Mesenchymal stem cell (in vitro differentiated cells and primary cell): ENCODE measurements at regions not wholly inside any gene's neighbourhood (a gene's known extent, or its start where the extent isn't known, plus 50 kb on each side); places are given as distances from the start of the nearest gene placed in this dataset.

Experiments used
- DNase-seq: peaks from one replicate; pipeline ENCODE4 v3.0.0-alpha.2; 2013
- H2AFZ ChIP-seq: one replicate; pipeline ENCODE4 v1.6.1; 2013; ENCODE audit warnings: low read depth, mild to moderate bottlenecking, control low read depth, inconsistent platforms, low read length, moderate library complexity
- H2AK5ac ChIP-seq: 2 replicates; pipeline ENCODE4 v1.6.1; 2013; ENCODE audit warnings: low read length, moderate library complexity, mild to moderate bottlenecking, inconsistent platforms; ENCODE audit not compliant: severe bottlenecking
- H2BK120ac ChIP-seq: one replicate; pipeline ENCODE4 v1.6.1; 2013; ENCODE audit warnings: low read depth, mild to moderate bottlenecking, inconsistent platforms, low read length, moderate library complexity
- H2BK12ac ChIP-seq, 2 experiments: one replicate each; pipeline ENCODE4 v1.6.1; 2013; ENCODE audit warnings: inconsistent platforms in 2 of 2, low read length in 2 of 2, mild to moderate bottlenecking in 2 of 2, moderate library complexity in 2 of 2, control low read depth in 1 of 2
- H2BK15ac ChIP-seq: one replicate; pipeline ENCODE4 v1.6.1; 2013; ENCODE audit warnings: mild to moderate bottlenecking, low read depth, inconsistent platforms; ENCODE audit not compliant: poor library complexity, severe bottlenecking
- H2BK5ac ChIP-seq: 2 replicates; pipeline ENCODE4 v1.6.1; 2013; ENCODE audit warnings: low read depth, mild to moderate bottlenecking, low read length, control low read depth, inconsistent platforms; ENCODE audit not compliant: poor library complexity, severe bottlenecking
- H3K14ac ChIP-seq, 2 experiments: one replicate each; pipeline ENCODE4 v1.6.1; 2013; ENCODE audit warnings: inconsistent platforms in 2 of 2, low read length in 2 of 2, control low read depth in 1 of 2, mild to moderate bottlenecking in 1 of 2, moderate library complexity in 1 of 2
- H3K18ac ChIP-seq, 2 experiments: one replicate each; pipeline ENCODE4 v1.6.1; 2013; ENCODE audit warnings: inconsistent platforms in 2 of 2, low read length in 2 of 2, control low read depth in 1 of 2, low read depth in 1 of 2, mild to moderate bottlenecking in 1 of 2
- H3K23ac ChIP-seq, 2 experiments: one replicate each; pipeline ENCODE4 v1.6.1; 2013; ENCODE audit warnings: inconsistent platforms in 2 of 2, low read length in 2 of 2, mild to moderate bottlenecking in 2 of 2, moderate library complexity in 2 of 2, control low read depth in 1 of 2
- H3K27ac ChIP-seq: 2 replicates; pipeline ENCODE4 v1.5.1; 2013; ENCODE audit warnings: mild to moderate bottlenecking, moderate library complexity, low read length, control low read depth, inconsistent platforms; ENCODE audit not compliant: poor library complexity, severe bottlenecking
- H3K27me3 ChIP-seq, 2 experiments: 2 replicates each; pipeline versions ENCODE4 v1.6.1 to v1.7.0; 2013; ENCODE audit warnings: low read length in 2 of 2, mild to moderate bottlenecking in 2 of 2, moderate library complexity in 2 of 2, control low read depth in 1 of 2, inconsistent platforms in 1 of 2; ENCODE audit not compliant: control insufficient read depth in 1 of 2, insufficient read depth in 1 of 2
- H3K36me3 ChIP-seq, 2 experiments: 2 replicates each; pipeline versions ENCODE4 v1.6.1 to v1.7.0; 2013; ENCODE audit warnings: low read length in 2 of 2, control low read depth in 1 of 2, inconsistent platforms in 1 of 2, low read depth in 1 of 2, mild to moderate bottlenecking in 1 of 2; ENCODE audit not compliant: insufficient read depth in 2 of 2, control insufficient read depth in 1 of 2
- H3K4ac ChIP-seq, 2 experiments: one replicate each; pipeline ENCODE4 v1.6.1; 2013; ENCODE audit warnings: inconsistent platforms in 2 of 2, low read length in 2 of 2, mild to moderate bottlenecking in 2 of 2, moderate library complexity in 2 of 2, control low read depth in 1 of 2, low read depth in 1 of 2
- H3K4me1 ChIP-seq: 2 replicates; pipeline ENCODE4 v1.6.1; 2013; ENCODE audit warnings: low read depth, low read length, control low read depth; ENCODE audit not compliant: control insufficient read depth, insufficient read depth
- H3K4me2 ChIP-seq: 2 replicates; pipeline ENCODE4 v1.6.1; 2013; ENCODE audit warnings: low read length, mild to moderate bottlenecking, inconsistent platforms; ENCODE audit not compliant: poor library complexity, severe bottlenecking
- H3K4me3 ChIP-seq, 2 experiments: 2 replicates each; pipeline versions ENCODE4 v1.5.1 to v1.7.0; 2013; ENCODE audit warnings: low read length in 2 of 2, mild to moderate bottlenecking in 2 of 2, control low read depth in 1 of 2, low read depth in 1 of 2; ENCODE audit not compliant: insufficient read depth in 1 of 2
- H3K79me1 ChIP-seq: replicated peaks from 2 replicates; pipeline ENCODE4 v1.6.1; 2013; ENCODE audit warnings: mild to moderate bottlenecking, control low read depth, low read length, inconsistent platforms; ENCODE audit not compliant: poor library complexity, severe bottlenecking
- H3K9ac ChIP-seq: 2 replicates; pipeline ENCODE4 v1.7.0; 2013; ENCODE audit warnings: mild to moderate bottlenecking, low read length, moderate library complexity
- H3K9me3 ChIP-seq: 2 replicates; pipeline ENCODE4 v1.7.0; 2013; ENCODE audit warnings: mild to moderate bottlenecking, low read length; ENCODE audit not compliant: control insufficient read depth
- H4K8ac ChIP-seq: one replicate; pipeline ENCODE4 v1.6.1; 2013; ENCODE audit warnings: inconsistent platforms, mild to moderate bottlenecking, low read length, moderate library complexity
- H4K91ac ChIP-seq: one replicate; pipeline ENCODE4 v1.6.1; 2013; ENCODE audit warnings: mild to moderate bottlenecking, low read length, inconsistent platforms
- WGBS: methylation state at CpG from one replicate; pipeline ENCODE4 v1.1.7; 2013; ENCODE audit warnings: mixed read lengths; 5-methylcytosine and 5-hydroxymethylcytosine counted together

DNA sequence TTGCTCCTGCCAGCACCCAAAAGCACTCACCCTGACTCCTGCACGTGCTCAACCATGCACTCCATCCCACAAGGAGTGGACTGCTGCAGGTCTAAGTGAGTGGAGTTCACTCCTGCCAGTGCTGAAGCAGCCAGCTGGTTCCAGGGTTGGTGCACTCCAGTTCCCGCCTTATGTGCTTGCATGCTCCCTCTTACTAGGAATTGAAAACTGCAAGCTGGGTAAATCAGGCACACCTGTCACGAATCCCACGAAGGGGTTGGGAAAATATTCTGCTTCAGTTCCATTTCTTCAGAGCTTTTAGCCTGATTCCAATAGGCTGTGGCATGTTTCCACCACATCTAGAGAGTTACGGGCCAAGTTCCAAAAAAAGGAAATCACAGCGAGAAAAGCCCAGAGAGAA lies 1365.5 kb upstream of the CHAC2 start:
- Histone ChIP-seq H2BK5ac (no peak overlapping the region), H4K8ac (no peak overlapping the region), H3K23ac (no peak overlapping the region), H3K4ac (no peak overlapping the region), H2AK5ac (no peak overlapping the region), H3K79me1 (no peaks in the 10 kb centered on the region), H3K4me3 (no peak overlapping the region), H2BK15ac (no peak overlapping the region), H3K27ac (no peak overlapping the region), H3K9me3 (no peaks in the 10 kb centered on the region), H3K4me2 (no peak overlapping the region), H4K91ac (no peak overlapping the region), H3K27me3 (no peaks in the 10 kb centered on the region), H3K18ac (no peak overlapping the region), H2BK12ac (no peak overlapping the region), H2BK120ac (no peak overlapping the region), H3K14ac (no peak overlapping the region), H2AFZ (no peak overlapping the region), H3K4me1 (no peaks in the 10 kb centered on the region), H3K36me3 (no peaks in the 10 kb centered on the region), H3K9ac (no peak overlapping the region)
- no peak for DNase-seq
- 88% methylated on average over 6 of the region's 6 CpGs for WGBS

- Histone ChIP-seq H3K9me3 (no peaks in the 10 kb centered on the region), H2AFZ (no peak overlapping the region), H3K79me1 (no peaks in the 10 kb centered on the region), H3K4me1 (no peaks in the 10 kb centered on the region), H3K18ac (no peak overlapping the region), H3K4ac (no peak overlapping the region), H2BK5ac (no peak overlapping the region), H3K14ac (no peak overlapping the region), H4K91ac (no peak overlapping the region), H2BK120ac (no peak overlapping the region), H3K4me2 (no peak overlapping the region), H2BK15ac (no peak overlapping the region), H3K4me3 (no peak overlapping the region), H2AK5ac (no peak overlapping the region), H3K27ac (no peak overlapping the region), H3K23ac (no peak overlapping the region), H4K8ac (no peak overlapping the region), H2BK12ac (no peak overlapping the region), H3K27me3 (no peaks in the 10 kb centered on the region), H3K9ac (no peak overlapping the region), H3K36me3 (no peaks in the 10 kb centered on the region)
- WGBS, result 93% methylated on average over 1 of the region's 1 CpG
- no peak for DNase-seq
Observed at GRCh38 chr2:52396836-52397235, 1364.9 kb upstream of the NRXN1 start.

DNA sequence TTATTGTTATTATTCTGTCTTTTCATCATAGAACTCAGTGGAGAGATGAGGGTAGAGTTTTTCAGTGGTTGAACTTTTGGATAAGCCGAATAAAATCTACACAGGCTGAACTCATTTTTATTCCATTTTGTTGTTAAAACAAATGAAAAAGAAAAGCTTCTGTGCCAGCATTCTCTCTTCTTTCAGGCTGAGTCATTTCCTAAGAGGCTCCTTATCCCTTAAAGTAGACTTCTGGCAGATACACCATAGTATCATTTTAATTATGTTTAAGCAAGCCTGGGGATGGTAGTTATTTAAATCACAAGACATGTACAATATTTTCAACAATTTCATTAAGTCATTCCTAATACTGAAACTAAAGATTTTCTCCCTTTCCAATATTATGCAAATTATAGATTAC lies 1364.0 kb upstream of the NRXN1 start:
- DNase-seq, result peak; percentile 39

GRCh38 chr2:52391621-52392020 lies 1359.7 kb upstream of the NRXN1 start:
- Histone ChIP-seq H3K18ac (no peak overlapping the region), H4K8ac (no peak overlapping the region), H3K79me1 (no peaks in the 10 kb centered on the region), H2BK15ac (no peak overlapping the region), H3K23ac (no peak overlapping the region), H3K4me3 (no peak overlapping the region), H3K4ac (no peak overlapping the region), H3K27ac (no peak overlapping the region), H3K9ac (no peak overlapping the region), H4K91ac (no peak overlapping the region), H3K14ac (no peak overlapping the region), H3K27me3 (no peaks in the 10 kb centered on the region), H2AFZ (no peak overlapping the region), H2BK5ac (no peak overlapping the region), H2BK12ac (no peak overlapping the region), H3K9me3 (no peaks in the 10 kb centered on the region), H2AK5ac (no peak overlapping the region), H2BK120ac (no peak overlapping the region), H3K36me3 (no peaks in the 10 kb centered on the region), H3K4me2 (no peak overlapping the region), H3K4me1 (no peaks in the 10 kb centered on the region)
- no peak for DNase-seq
- WGBS, result no CpG with 5 or more reads among the region's 1 CpG

More for the DNA sequence above, 1364.0 kb upstream of the NRXN1 start:
- no peak overlapping the region for H4K8ac ChIP-seq
- no peak overlapping the region for H3K14ac ChIP-seq
- H3K9me3 ChIP-seq, result no peaks in the 10 kb centered on the region
- no peak overlapping the region for H2AK5ac ChIP-seq
- no peaks in the 10 kb centered on the region for H3K36me3 ChIP-seq
- no peak overlapping the region for H2BK5ac ChIP-seq
- H2BK120ac ChIP-seq, result no peak overlapping the region
- H3K4me1 ChIP-seq, result no peaks in the 10 kb centered on the region
- no peak overlapping the region for H3K27ac ChIP-seq
- H2BK12ac ChIP-seq, result no peak overlapping the region
- H4K91ac ChIP-seq, result no peak overlapping the region
- no peak overlapping the region for H2BK15ac ChIP-seq
- no CpG with 5 or more reads among the region's 1 CpG for WGBS
- no peak overlapping the region for H3K4me3 ChIP-seq
- no peak overlapping the region for H3K9ac ChIP-seq
- H3K4me2 ChIP-seq, result no peak overlapping the region
- no peak overlapping the region for H3K4ac ChIP-seq
- no peaks in the 10 kb centered on the region for H3K79me1 ChIP-seq
- H2AFZ ChIP-seq, result no peak overlapping the region
- H3K27me3 ChIP-seq, result no peaks in the 10 kb centered on the region
- no peak overlapping the region for H3K18ac ChIP-seq
- no peak overlapping the region for H3K23ac ChIP-seq
